ENCODE measurements at regions not wholly inside any gene's neighbourhood (a gene's known extent, or its start where the extent isn't known, plus 50 kb on each side); places are given as distances from the start of the nearest gene placed in this dataset.
A peak's percentile ranks its signal among the peaks of the same experiment; 100 is the strongest.
"Not testable (repeated sequence)": the region's sequence is repeated elsewhere in the genome, so short reads cannot be mapped to it uniquely, and the experiment has no call there.

DNA sequence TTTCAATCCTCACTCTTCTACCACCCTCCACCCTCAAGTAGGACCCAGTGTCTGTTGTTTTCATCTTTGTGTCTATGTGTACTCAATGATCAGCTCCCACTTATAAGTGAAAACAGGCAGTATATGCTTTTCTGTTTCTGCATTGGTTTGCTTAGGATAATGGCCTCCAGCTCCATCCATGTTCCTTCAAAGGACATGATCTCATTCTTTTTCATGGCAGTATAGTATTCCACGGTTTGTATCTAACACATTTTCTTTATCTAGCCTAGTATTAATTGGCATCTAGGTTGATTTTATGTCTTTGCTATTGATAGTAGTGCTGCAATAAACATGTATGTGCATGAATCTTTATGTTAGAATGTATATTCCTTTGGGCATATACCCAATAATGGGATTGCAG is 259.8 kb upstream of the KIF2A start:
- no peak for FAIRE-seq

DNA sequence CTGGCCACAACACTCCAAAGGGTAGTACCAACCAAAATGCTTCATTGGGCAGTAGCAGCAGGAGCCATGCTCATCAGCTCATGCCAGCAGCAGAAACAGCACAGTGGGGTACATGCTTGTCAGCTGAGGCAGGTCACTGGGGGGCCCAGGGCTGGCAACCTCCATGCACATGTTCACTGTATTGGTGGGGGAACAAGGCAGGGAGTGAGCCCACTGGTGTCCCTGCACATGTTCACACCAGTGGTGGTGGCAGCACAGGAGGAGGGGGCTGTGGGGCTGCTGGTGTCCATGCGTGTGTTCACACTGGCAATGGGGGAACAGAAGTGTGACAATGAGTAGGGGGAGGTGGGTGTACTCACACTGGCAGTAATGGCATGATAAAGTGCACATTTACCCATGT is 254.3 kb upstream of the KIF2A start:
- no peak for FAIRE-seq

DNA sequence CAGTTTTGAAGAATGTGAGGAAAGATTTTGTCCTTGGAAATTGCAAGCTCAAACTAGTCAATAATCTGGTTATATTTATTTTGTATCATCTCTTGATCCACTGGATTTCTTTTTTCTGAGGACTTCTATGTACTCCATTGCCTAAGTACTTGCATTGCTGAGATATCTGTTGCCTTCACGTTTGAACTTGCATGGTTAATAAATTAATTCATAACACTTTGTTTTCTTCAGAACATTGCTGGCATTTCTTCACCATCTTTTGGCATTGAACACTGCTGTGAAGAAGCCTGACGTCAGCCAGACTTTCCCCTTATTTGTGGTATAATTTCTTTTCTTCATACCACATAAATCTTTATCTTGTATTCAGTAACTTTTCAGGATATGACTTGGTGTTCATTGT is 246.0 kb upstream of the KIF2A start:
- FAIRE-seq: no peak

DNA sequence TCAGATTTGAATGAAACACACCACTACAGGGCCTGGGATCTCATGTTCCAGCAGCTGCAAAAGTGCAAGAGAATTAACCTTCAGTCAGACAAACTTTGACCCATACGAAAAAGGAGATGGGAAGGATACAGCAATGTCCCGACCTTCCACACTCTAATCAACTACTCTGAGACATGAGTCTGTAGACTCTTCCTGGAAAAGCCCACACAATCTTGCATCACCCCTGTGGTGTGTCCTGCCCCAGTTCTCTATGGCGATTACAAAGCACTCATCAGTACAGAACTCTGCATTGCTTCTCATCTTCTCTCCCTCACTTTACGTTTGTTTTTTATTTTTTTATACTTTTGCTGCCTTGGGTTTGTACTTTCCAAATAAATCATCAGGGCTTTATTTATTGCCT is 241.0 kb upstream of the KIF2A start:
- no peak for FAIRE-seq

DNA sequence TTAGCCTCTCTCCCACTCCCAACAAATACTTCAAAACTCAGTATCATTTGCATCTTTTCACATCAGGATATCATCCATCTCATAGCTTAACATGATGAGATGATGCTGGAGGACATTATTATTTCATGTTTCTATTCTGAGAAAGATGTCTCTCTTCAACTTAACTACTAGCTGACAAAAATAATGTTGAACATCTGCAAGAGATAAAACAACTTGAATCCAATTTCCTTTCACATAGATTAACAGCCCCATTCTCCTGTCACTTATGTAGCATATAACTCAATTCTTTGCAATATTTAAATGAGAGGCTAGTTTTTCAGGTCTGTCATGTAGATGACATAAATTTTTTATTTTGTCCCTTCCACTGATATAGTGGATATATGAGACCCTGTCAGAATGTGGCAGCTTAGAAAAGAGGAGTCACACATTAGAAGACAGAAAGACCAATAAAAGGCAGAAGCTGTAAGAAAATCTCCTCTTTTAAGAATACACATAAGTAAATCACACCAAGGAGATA is 239.2 kb upstream of the KIF2A start:
- no peak for FAIRE-seq

- FAIRE-seq: no peak
Observed at GRCh38 chr5:62068554-62068953, 237.5 kb upstream of the KIF2A start.

GRCh38 chr5:62077387-62077786 is 228.6 kb upstream of the KIF2A start:
- no peak for FAIRE-seq

GRCh38 chr5:62077823-62078550 is 228.0 kb upstream of the KIF2A start:
- no peak for FAIRE-seq

GRCh38 chr5:62082370-62082801 is 223.6 kb upstream of the KIF2A start:
- FAIRE-seq: no peak

DNA sequence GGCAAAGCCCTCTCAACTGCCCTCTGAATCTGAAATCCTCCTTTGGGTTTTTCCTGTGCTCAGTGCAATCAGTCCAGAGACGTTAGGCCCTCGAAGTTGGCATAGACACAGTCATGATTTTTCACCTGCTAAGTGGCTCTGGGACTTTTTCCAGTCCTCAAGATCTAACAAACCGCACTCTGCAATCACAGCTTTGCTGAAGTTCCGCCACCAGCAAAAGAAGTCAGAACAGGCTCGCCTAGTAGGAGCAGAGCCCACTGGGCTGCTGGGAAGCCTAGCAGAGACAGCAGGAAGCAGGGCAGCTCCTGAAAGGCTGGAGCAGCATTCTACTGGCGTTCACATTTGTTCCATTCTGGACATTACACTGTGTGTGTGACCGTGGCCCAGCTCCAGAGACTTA is 222.8 kb upstream of the KIF2A start:
- FAIRE-seq: no peak

DNA sequence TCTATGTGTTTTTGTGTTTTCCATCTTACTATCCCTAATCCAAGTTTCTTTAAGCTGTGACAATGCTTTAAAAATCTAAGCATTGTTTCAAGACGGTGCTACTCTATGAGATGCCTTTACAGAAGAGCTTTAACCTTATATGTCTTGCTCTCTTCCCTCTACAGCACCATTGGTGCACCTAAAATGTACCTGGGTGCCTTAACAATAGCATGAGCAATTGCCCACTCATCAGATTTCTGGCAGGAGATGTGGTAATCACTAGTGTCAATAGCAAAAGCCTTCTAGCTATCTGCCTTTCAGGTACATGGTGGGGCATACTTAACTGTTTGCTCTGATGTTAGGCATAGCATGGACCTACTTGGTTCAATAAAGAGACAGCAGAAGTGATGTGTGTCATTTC is 222.3 kb upstream of the KIF2A start:
- FAIRE-seq: no peak

DNA sequence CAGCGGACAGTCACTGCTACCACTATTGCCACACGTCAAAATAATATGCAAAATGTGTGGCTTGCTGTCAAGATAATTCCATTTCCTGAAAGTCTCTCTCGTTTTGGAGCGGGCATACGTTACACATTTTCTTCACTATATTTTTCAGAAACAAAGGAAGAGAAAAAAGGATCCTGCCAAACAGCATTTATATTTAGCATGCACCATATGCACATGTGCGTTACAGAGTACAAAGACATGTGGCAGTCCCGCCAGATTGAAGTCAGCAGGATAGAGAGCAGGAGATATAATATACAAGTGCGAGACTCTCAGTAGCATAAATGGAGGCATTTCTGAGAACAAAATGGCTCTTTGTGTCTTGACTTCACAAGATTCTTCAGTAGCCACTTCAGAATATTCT is 221.6 kb upstream of the KIF2A start:
- FAIRE-seq: no peak

DNA sequence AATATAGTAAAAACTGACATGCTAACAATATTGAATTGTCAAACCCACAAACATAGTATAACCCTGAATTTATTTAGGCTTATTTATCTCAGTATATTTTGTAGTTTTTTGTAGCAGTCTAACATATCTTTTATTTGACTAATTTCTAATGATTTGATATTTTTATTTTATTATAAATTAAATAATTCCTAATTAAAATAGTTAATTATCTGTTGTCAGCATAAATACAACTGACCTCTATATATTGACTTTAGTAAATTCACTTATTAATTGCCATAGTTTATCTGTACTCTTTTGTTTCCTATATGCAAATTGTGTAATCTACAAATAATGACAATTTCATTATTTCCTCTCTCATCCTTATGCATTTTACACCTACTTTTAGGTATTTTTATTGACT is 215.1 kb upstream of the KIF2A start:
- peak; percentile 21 for FAIRE-seq

DNA sequence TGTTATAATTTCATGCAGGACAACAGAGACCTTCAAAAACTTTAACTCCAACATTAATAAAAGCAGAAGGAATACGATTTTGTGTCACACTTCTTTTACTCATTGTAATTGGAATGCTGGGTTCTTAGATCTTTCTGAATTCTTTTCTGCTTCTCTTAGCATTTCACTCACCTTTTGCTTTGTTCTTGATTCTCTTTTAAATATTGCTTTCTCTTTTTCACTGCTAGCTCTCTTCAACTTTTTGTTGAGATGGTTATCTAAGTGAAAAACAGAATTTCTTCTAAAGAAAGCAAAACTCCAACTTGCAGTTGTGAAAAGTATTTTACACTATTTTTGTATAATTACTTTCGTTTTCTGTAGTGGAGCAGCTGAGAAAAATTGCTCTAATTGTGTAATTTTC is 212.6 kb upstream of the KIF2A start:
- FAIRE-seq: no peak

GRCh38 chr5:62093976-62094375 is 212.0 kb upstream of the KIF2A start:
- FAIRE-seq: no peak

DNA sequence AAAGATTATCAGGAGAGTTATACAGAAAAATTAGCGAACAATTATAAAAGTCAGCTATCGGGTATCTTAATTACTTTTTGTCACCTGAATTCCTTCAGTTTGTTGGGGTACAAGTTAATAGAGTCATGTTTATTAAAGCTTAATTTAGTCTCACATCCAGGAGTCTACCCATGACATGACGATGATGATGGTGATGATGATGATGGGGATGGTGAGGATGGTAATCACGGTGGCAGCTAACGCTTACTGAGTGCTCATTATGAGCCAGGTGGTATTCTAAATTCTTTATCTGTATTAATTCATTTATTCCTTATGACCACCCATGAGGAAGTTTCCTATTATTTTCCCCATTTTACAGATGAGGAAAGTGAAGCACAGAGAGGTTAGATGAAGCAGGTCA is 208.6 kb upstream of the KIF2A start:
- FAIRE-seq: no peak

- FAIRE-seq: no peak
Observed at GRCh38 chr5:62100201-62100600, 205.8 kb upstream of the KIF2A start.

- not testable (repeated sequence) for FAIRE-seq
Observed at GRCh38 chr5:62103863-62104262, 202.1 kb upstream of the KIF2A start.

GRCh38 chr5:62111428-62111827 is 194.6 kb upstream of the KIF2A start:
- FAIRE-seq: no peak

GRCh38 chr5:62112689-62113228 is 193.2 kb upstream of the KIF2A start:
- FAIRE-seq: no peak

GRCh38 chr5:62115014-62115413 is 191.0 kb upstream of the KIF2A start:
- FAIRE-seq: no peak

GRCh38 chr5:62124266-62124665 is 181.7 kb upstream of the KIF2A start:
- no peak for FAIRE-seq

DNA sequence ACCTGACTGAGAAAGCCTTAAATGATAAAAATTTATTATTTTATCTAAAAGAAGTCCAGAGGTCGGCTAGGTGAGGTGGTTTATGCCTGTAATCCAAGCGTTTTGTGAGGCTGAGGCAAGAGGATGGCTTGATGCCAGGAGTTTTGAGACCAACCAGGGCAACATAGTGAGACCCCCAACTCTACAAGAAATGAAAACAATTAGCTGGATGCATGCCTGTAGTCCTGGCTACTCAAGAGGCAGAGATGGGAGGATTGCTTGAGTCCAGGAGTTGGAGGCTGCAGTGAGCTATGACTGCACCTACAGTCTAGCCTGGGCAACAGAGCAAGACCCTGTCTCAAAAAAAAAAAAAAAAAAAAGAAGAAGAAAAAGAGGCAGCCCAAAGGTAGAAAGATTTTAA is 179.9 kb upstream of the KIF2A start:
- FAIRE-seq: no peak

DNA sequence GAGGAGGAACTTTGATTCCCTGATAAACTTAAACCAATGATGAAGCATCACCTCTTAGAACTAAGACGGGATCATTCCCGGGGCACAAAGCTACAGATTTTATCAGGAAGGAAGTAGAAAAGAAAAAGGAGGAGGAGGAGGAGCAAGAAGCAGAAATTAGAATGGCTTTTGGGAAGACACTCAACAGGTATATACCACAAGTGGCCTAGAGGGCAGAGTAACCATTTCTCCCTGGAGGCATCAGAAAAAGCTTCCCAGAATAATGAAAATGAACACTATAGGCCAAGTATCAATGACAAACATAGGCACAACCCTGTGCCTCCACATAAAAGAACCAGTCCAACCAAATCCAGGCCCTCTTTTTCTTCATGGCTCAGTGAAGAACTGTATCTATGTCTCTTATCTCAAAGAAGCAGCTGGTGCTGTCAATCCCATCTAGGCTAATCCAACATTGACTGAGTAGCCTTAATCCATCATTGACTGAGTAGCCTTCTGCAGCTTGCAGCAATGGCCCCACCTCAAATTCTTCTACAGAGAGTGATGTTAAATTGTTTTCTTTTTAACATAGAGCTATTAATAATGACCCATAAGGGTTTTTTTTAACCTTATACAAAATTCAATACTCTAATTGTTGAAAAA is 178.8 kb upstream of the KIF2A start:
- no peak for FAIRE-seq

All from G401.6 (cell line).